Peyer's patch (tissue), 4 donors: ENCODE measurements at regions not wholly inside any gene's neighbourhood (a gene's known extent, or its start where the extent isn't known, plus 50 kb on each side); places are given as distances from the start of the nearest gene placed in this dataset.

Experiments
- DNase-seq, 3 donors: peaks; one replicate each; pipeline ENCODE4 v3.0.0-alpha.2; 2017 to 2019
- H3K27ac ChIP-seq, 4 donors: fragments of 200-600 bp; sonication (generic); one replicate each; pipeline ENCODE4 v1.5.1; 2016 to 2019
- H3K27me3 ChIP-seq, 2 donors: fragments of 200-600 bp; sonication (generic); one replicate each; pipeline ENCODE4 v1.5.1; 2019
- H3K36me3 ChIP-seq, 3 donors: fragments of 200-600 bp; sonication (generic); one replicate each; pipeline ENCODE4 v1.5.1; 2016 to 2019
- H3K4me1 ChIP-seq, 4 donors: fragments of 200-600 bp; sonication (generic); one replicate each; pipeline ENCODE4 v1.5.1; 2016 to 2019
- H3K4me3 ChIP-seq, 4 donors: fragments of 200-600 bp; sonication (generic); 1 replicate in 3 of 4; 2 replicates in 1 of 4; pipeline ENCODE4 v1.5.1; 2016 to 2019; ENCODE audit warnings: mild to moderate bottlenecking in 1 of 4
- H3K9me3 ChIP-seq, 4 donors: fragments of 200-600 bp; sonication (generic); one replicate each; pipeline ENCODE4 v1.5.1; 2016 to 2019; ENCODE audit warnings: mild to moderate bottlenecking in 1 of 4
- POLR2A ChIP-seq, 2 donors: fragments of 450-650 bp; IDR thresholded peaks; one replicate each; pipeline ENCODE4 v1.5.1; 2017; ENCODE audit warnings: antibody characterized with exemption in 2 of 2, mild to moderate bottlenecking in 2 of 2, moderate library complexity in 2 of 2
- TF ChIP-seq, protein P1 (sequence below), 6 experiments: fragments of 450-650 bp in 4 of 6; fragments of 200-600 bp in 2 of 6; sonication (generic) in 1 of 6; IDR thresholded peaks; one replicate each; pipeline ENCODE4 v1.5.1; 2017 to 2019; ENCODE audit warnings: antibody characterized with exemption in 6 of 6, mild to moderate bottlenecking in 3 of 6, moderate library complexity in 1 of 6

DNA sequence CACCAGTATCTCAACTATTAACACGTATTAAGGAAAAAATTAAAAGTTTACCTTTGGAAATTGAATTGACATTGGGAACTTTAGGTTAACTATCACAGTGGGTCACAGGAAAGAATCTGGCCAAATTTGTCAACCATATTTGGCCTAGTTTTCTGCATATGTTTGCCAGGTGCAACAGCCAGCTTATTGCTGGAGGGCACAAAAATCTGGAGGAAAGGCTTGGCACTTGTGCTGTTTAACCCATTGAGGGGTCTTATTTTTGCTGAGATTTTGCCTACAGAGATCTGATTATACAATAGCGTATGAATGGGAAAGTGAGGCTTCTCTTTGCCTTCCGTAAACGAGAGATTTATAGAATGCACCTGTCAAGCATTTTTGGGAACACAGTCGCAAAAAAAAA is 190.4 kb downstream of the PRL start:
- TF ChIP-seq, protein P1, sequence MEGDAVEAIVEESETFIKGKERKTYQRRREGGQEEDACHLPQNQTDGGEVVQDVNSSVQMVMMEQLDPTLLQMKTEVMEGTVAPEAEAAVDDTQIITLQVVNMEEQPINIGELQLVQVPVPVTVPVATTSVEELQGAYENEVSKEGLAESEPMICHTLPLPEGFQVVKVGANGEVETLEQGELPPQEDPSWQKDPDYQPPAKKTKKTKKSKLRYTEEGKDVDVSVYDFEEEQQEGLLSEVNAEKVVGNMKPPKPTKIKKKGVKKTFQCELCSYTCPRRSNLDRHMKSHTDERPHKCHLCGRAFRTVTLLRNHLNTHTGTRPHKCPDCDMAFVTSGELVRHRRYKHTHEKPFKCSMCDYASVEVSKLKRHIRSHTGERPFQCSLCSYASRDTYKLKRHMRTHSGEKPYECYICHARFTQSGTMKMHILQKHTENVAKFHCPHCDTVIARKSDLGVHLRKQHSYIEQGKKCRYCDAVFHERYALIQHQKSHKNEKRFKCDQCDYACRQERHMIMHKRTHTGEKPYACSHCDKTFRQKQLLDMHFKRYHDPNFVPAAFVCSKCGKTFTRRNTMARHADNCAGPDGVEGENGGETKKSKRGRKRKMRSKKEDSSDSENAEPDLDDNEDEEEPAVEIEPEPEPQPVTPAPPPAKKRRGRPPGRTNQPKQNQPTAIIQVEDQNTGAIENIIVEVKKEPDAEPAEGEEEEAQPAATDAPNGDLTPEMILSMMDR (IDR thresholded peaks at IDR 0.05), result no peak
- no peak for TF ChIP-seq POLR2A (IDR thresholded peaks at IDR 0.05)
- Histone ChIP-seq H3K36me3 (no peaks in the 10 kb centered on the region), H3K4me1 (no peaks in the 10 kb centered on the region), H3K27me3 (no peaks in the 10 kb centered on the region), H3K9me3 (no peaks in the 10 kb centered on the region), H3K4me3 (no peak overlapping the region), H3K27ac (no peak overlapping the region)
- no peak for DNase-seq

DNA sequence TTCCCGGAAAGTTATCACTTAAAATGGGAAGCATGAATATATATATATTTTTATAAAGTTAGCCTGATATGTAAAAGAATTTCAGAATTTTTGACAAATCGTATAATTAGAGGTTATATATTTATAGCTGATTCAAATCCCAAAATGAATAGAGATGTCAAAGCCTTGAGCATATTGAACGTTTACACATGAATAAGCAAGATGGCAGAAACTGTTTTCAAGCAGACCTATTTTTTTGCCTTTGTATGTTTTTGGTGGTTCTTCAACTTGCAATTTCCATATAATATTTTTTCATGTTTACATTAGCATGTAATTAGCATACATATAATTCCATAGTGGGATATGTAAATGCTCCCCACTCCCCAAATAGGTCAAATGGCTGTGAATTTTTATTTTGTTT is 189.9 kb downstream of the PRL start:
- H3K36me3 ChIP-seq, result no peaks in the 10 kb centered on the region
- no peaks in the 10 kb centered on the region for H3K27me3 ChIP-seq
- no peaks in the 10 kb centered on the region for H3K4me1 ChIP-seq
- no peak overlapping the region for H3K4me3 ChIP-seq
- TF ChIP-seq POLR2A (IDR thresholded peaks at IDR 0.05), result no peak
- TF ChIP-seq, protein P1 (IDR thresholded peaks at IDR 0.05), result no peak
- H3K9me3 ChIP-seq, result no peaks in the 10 kb centered on the region
- H3K27ac ChIP-seq, result no peak overlapping the region
- DNase-seq, result no peak

DNA sequence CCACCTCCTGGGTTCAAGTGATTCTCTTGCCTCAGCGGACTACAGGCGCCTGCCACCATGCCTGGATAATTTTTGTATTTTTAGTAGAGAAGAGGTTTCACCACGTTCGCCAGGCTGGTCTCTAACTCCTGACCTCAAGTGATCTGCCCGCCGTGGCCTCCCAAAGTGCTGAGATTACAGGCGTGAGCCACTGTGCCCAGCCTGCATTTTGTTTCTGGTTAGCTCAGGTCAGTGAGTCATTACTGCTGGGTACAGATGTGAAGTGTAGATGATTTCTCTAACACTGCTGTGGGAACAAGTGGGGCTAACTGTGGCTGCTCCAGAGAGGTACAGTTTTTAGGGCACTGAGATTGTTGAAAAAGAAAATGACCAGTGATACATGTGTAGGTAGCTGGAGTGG is 188.6 kb downstream of the PRL start:
- Histone ChIP-seq H3K9me3 (no peaks in the 10 kb centered on the region), H3K36me3 (no peaks in the 10 kb centered on the region), H3K4me1 (no peaks in the 10 kb centered on the region), H3K27me3 (no peaks in the 10 kb centered on the region), H3K27ac (no peak overlapping the region), H3K4me3 (no peak overlapping the region)
- no peak for DNase-seq
- TF ChIP-seq, protein P1 (IDR thresholded peaks at IDR 0.05), result no peak
- TF ChIP-seq POLR2A (IDR thresholded peaks at IDR 0.05), result no peak

DNA sequence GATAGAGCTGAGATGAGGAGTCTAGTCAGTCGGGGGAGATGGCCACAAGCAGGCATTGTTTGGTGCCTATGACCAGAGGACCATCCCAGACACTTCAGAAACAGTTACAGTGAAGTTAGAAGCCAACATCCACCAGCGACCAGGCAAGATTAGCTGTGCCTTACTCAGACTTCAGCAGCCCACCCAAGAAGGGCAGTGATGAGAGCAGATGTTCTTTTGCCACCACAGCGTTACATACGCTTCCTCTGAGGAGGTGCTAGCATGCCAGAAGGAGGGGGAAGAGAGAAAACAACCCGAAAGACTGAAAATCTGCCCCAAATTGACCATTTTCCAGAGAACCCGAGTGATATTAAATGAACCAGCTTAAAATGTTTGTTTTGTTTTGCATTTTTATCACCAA is 186.8 kb downstream of the PRL start:
- no peaks in the 10 kb centered on the region for H3K9me3 ChIP-seq
- H3K36me3 ChIP-seq, result no peaks in the 10 kb centered on the region
- TF ChIP-seq, protein P1 (IDR thresholded peaks at IDR 0.05), result no peak
- no peak for TF ChIP-seq POLR2A (IDR thresholded peaks at IDR 0.05)
- H3K4me3 ChIP-seq, result no peak overlapping the region
- H3K27me3 ChIP-seq, result no peaks in the 10 kb centered on the region
- H3K27ac ChIP-seq, result no peak overlapping the region
- DNase-seq, result no peak
- no peaks in the 10 kb centered on the region for H3K4me1 ChIP-seq

DNA sequence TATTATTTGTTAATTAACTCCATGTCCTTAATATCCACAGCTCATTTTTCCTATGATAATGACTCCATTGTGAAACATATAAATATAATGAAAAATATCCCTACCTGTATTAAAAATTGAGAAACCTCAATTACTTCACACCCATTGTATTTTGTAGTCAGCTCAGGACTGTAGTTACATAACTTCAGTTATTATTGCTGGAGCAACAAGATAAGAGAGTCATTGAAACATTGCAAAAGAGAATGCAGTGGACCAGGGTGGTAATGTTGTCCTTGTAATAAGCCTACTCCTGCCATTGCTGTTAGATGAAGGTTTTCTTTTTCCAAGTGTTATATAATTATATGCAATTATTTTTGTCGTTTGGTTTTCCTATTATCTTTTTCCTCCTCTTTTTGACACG is 184.4 kb downstream of the PRL start:
- no peak overlapping the region for H3K4me3 ChIP-seq
- TF ChIP-seq, protein P1 (IDR thresholded peaks at IDR 0.05), result no peak
- TF ChIP-seq POLR2A (IDR thresholded peaks at IDR 0.05), result no peak
- no peaks in the 10 kb centered on the region for H3K4me1 ChIP-seq
- no peaks in the 10 kb centered on the region for H3K9me3 ChIP-seq
- H3K36me3 ChIP-seq, result no peaks in the 10 kb centered on the region
- DNase-seq, result no peak
- no peak overlapping the region for H3K27ac ChIP-seq
- no peaks in the 10 kb centered on the region for H3K27me3 ChIP-seq
